ENCODE measurements at regions not wholly inside any gene's neighbourhood (a gene's known extent, or its start where the extent isn't known, plus 50 kb on each side); places are given as distances from the start of the nearest gene placed in this dataset.

DNA sequence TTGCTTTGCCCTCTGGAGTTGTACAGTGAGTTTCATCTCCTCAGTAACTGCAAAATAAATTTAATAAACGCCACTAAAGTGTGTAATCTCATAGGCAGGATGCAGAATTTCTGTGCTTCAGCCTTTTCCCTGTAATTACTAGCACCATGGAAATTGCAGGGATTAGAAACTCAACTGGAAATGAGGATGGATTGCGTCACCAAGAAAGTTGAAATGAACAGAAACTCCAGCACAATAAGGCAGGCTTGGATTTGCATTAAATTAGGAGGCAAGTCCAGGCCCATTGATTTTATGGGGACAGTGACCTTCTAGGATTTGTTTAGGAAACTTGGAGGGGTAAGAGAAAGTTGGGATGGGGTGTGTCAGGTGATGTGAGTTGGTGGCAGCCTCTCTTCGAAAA lies 197.5 kb downstream of the PTPRU start:
- TF ChIP-seq CTCF (IDR thresholded peaks at IDR 0.05; ENCODE audit: poor library complexity, severe bottlenecking): no peak
- no peak for TF ChIP-seq MXI1 (conservative IDR thresholded peaks at IDR 0.05; ENCODE audit: poor library complexity, severe bottlenecking)
- TF ChIP-seq, protein P1, sequence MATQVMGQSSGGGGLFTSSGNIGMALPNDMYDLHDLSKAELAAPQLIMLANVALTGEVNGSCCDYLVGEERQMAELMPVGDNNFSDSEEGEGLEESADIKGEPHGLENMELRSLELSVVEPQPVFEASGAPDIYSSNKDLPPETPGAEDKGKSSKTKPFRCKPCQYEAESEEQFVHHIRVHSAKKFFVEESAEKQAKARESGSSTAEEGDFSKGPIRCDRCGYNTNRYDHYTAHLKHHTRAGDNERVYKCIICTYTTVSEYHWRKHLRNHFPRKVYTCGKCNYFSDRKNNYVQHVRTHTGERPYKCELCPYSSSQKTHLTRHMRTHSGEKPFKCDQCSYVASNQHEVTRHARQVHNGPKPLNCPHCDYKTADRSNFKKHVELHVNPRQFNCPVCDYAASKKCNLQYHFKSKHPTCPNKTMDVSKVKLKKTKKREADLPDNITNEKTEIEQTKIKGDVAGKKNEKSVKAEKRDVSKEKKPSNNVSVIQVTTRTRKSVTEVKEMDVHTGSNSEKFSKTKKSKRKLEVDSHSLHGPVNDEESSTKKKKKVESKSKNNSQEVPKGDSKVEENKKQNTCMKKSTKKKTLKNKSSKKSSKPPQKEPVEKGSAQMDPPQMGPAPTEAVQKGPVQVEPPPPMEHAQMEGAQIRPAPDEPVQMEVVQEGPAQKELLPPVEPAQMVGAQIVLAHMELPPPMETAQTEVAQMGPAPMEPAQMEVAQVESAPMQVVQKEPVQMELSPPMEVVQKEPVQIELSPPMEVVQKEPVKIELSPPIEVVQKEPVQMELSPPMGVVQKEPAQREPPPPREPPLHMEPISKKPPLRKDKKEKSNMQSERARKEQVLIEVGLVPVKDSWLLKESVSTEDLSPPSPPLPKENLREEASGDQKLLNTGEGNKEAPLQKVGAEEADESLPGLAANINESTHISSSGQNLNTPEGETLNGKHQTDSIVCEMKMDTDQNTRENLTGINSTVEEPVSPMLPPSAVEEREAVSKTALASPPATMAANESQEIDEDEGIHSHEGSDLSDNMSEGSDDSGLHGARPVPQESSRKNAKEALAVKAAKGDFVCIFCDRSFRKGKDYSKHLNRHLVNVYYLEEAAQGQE (IDR thresholded peaks at IDR 0.05; ENCODE audit: borderline replicate concordance): no peak
- no peak for TF ChIP-seq SMC3 (conservative IDR thresholded peaks at IDR 0.05; ENCODE audit: poor library complexity)
- no peak for TF ChIP-seq POLR2AphosphoS5 (IDR thresholded peaks at IDR 0.05)
- TF ChIP-seq EZH2 (IDR thresholded peaks at IDR 0.05; ENCODE audit: borderline replicate concordance, insufficient read depth, low read length, poor library complexity, severe bottlenecking): no peak

Data from neural cell (in vitro differentiated cells).